Activated naive CD4-positive, alpha-beta T cell treated with anti-CD3 and anti-CD28 coated beads, Interleukin-2, amount 50 U/mL, for 72 hours (primary cell): ENCODE measurements at regions not wholly inside any gene's neighbourhood (a gene's known extent, or its start where the extent isn't known, plus 50 kb on each side); places are given as distances from the start of the nearest gene placed in this dataset.

ENCODE experiments used
- ATAC-seq, 2 donors: fragments of 150-1000 bp; cut with Tn5 transposase; 2 replicates each; pipeline ENCODE4 v1.10.0; 2021; ENCODE audit warnings: mild to moderate bottlenecking in 2 of 2, moderate library complexity in 2 of 2
- DNase-seq, 2 donors: peaks; one replicate each; pipeline ENCODE4 v3.0.0; 2021 to 2022; ENCODE audit warnings: low spot score in 2 of 2
- H3K27ac Mint-ChIP-seq, 2 donors: one replicate each; pipeline ENCODE4 v1.8.0; 2022; ENCODE audit warnings: mild to moderate bottlenecking in 2 of 2, mixed read lengths in 2 of 2
- H3K36me3 Mint-ChIP-seq, 2 donors: one replicate each; pipeline ENCODE4 v1.8.0; 2022; ENCODE audit warnings: mixed read lengths in 2 of 2
- H3K9me3 Mint-ChIP-seq, 2 donors: one replicate each; pipeline ENCODE4 v1.8.0; 2022; ENCODE audit warnings: mixed read lengths in 2 of 2

- H3K27ac Mint-ChIP-seq: no peak overlapping the region
- peaks cover 0 to 8% of the 10 kb centered on the region in 2 donors for H3K36me3 Mint-ChIP-seq
- no peaks in the 10 kb centered on the region for H3K9me3 Mint-ChIP-seq
- ATAC-seq (peak; percentile 57 to 86), DNase-seq (peak in 1 of 2 donors; percentile 48)
Observed at GRCh38 chr3:159763602-159764489, 224.8 kb upstream of the IL12A start.

GRCh38 chr3:159764490-159765029 is 224.1 kb upstream of the IL12A start:
- no peak for ATAC-seq

GRCh38 chr3:159765030-159765859 is 223.4 kb upstream of the IL12A start:
- ATAC-seq (no peak), DNase-seq (no peak)
- Mint-ChIP-seq H3K27ac (no peak overlapping the region), H3K36me3 (peaks cover 0 to 8% of the 10 kb centered on the region in 2 donors), H3K9me3 (no peaks in the 10 kb centered on the region)

More at GRCh38 chr3:159764490-159765029, 224.1 kb upstream of the IL12A start:
- Mint-ChIP-seq H3K9me3 (no peaks in the 10 kb centered on the region), H3K27ac (no peak overlapping the region), H3K36me3 (peaks cover 0 to 8% of the 10 kb centered on the region in 2 donors)
- DNase-seq: peak in 1 of 2 donors; percentile 7

- no peak overlapping the region for H3K27ac Mint-ChIP-seq
- peaks cover 0 to 8% of the 10 kb centered on the region in 2 donors for H3K36me3 Mint-ChIP-seq
- no peaks in the 10 kb centered on the region for H3K9me3 Mint-ChIP-seq
- ATAC-seq: no peak
- DNase-seq: no peak
Observed at GRCh38 chr3:159765860-159766294, 222.8 kb upstream of the IL12A start.

- ATAC-seq (no peak), DNase-seq (no peak)
- no peaks in the 10 kb centered on the region for H3K9me3 Mint-ChIP-seq
- H3K36me3 Mint-ChIP-seq: peaks cover 0 to 8% of the 10 kb centered on the region in 2 donors
- no peak overlapping the region for H3K27ac Mint-ChIP-seq
Observed at GRCh38 chr3:159766563-159767185, 222.0 kb upstream of the IL12A start.

- H3K9me3 Mint-ChIP-seq: no peaks in the 10 kb centered on the region
- DNase-seq: no peak
- no peaks in the 10 kb centered on the region for H3K36me3 Mint-ChIP-seq
- no peak for ATAC-seq
- no peak overlapping the region for H3K27ac Mint-ChIP-seq
Observed at GRCh38 chr3:159770998-159771397, 217.6 kb upstream of the IL12A start.

- ATAC-seq (no peak), DNase-seq (no peak)
- H3K27ac Mint-ChIP-seq: no peak overlapping the region
- H3K36me3 Mint-ChIP-seq: no peaks in the 10 kb centered on the region
- no peaks in the 10 kb centered on the region for H3K9me3 Mint-ChIP-seq
Observed at GRCh38 chr3:159771865-159772611, 216.6 kb upstream of the IL12A start.

- DNase-seq: no peak
- H3K9me3 Mint-ChIP-seq: no peaks in the 10 kb centered on the region
- no peak overlapping the region for H3K27ac Mint-ChIP-seq
- no peak for ATAC-seq
- H3K36me3 Mint-ChIP-seq: no peaks in the 10 kb centered on the region
Observed at GRCh38 chr3:159773706-159774105, 214.9 kb upstream of the IL12A start.

- ATAC-seq (no peak), DNase-seq (no peak)
- H3K27ac Mint-ChIP-seq: no peak overlapping the region
- no peaks in the 10 kb centered on the region for H3K9me3 Mint-ChIP-seq
- no peaks in the 10 kb centered on the region for H3K36me3 Mint-ChIP-seq
Observed at GRCh38 chr3:159775372-159775961, 213.2 kb upstream of the IL12A start.

GRCh38 chr3:159776779-159777178 is 211.9 kb upstream of the IL12A start:
- no peaks in the 10 kb centered on the region for H3K9me3 Mint-ChIP-seq
- ATAC-seq (no peak), DNase-seq (no peak)
- no peak overlapping the region for H3K27ac Mint-ChIP-seq
- H3K36me3 Mint-ChIP-seq: no peaks in the 10 kb centered on the region

- Mint-ChIP-seq H3K9me3 (no peaks in the 10 kb centered on the region), H3K27ac (no peak overlapping the region), H3K36me3 (no peaks in the 10 kb centered on the region)
- ATAC-seq: no peak
- no peak for DNase-seq
Observed at GRCh38 chr3:159779883-159780282, 208.8 kb upstream of the IL12A start.

GRCh38 chr3:159781867-159782266 is 206.8 kb upstream of the IL12A start:
- ATAC-seq (no peak), DNase-seq (no peak)
- H3K27ac Mint-ChIP-seq: no peak overlapping the region
- no peaks in the 10 kb centered on the region for H3K36me3 Mint-ChIP-seq
- no peaks in the 10 kb centered on the region for H3K9me3 Mint-ChIP-seq

GRCh38 chr3:159782724-159783421 is 205.8 kb upstream of the IL12A start:
- no peak for ATAC-seq
- no peak for DNase-seq

GRCh38 chr3:159783780-159784742 is 204.6 kb upstream of the IL12A start:
- Mint-ChIP-seq H3K36me3 (no peaks in the 10 kb centered on the region), H3K27ac (no peak overlapping the region), H3K9me3 (no peaks in the 10 kb centered on the region)
- DNase-seq (no peak), ATAC-seq (no peak)

More at GRCh38 chr3:159782724-159783421, 205.8 kb upstream of the IL12A start:
- no peak overlapping the region for H3K27ac Mint-ChIP-seq
- H3K9me3 Mint-ChIP-seq: no peaks in the 10 kb centered on the region
- no peaks in the 10 kb centered on the region for H3K36me3 Mint-ChIP-seq
